HG03575 (cell line): ENCODE measurements at regions not wholly inside any gene's neighbourhood (a gene's known extent, or its start where the extent isn't known, plus 50 kb on each side); places are given as distances from the start of the nearest gene placed in this dataset.
"Not testable (repeated sequence)": the region's sequence is repeated elsewhere in the genome, so short reads cannot be mapped to it uniquely, and the experiment has no call there.

Experiments
- ATAC-seq: cut with Tn5 transposase; IDR thresholded peaks from one replicate; pipeline ENCODE4 v1.9.1; 2021; ENCODE audit not compliant: unreplicated experiment, insufficient number of reproducible peaks, low FRiP score; ENCODE audit errors: extremely low read depth

GRCh38 chr4:66330125-66330524, 659.8 kb upstream of the EPHA5 start:
- ATAC-seq, result no peak

GRCh38 chr4:66328803-66329574, 658.7 kb upstream of the EPHA5 start:
- no peak for ATAC-seq

- no peak for ATAC-seq
These were observed 637.6 kb upstream of the EPHA5 start for GRCh38 chr4:66307641-66308438.

- no peak for ATAC-seq
These were observed 630.1 kb upstream of the EPHA5 start for GRCh38 chr4:66300336-66300934.

GRCh38 chr4:66298569-66298968, 628.3 kb upstream of the EPHA5 start:
- no peak for ATAC-seq

- ATAC-seq, result no peak
These were observed 627.4 kb upstream of the EPHA5 start for GRCh38 chr4:66297703-66298102.

- ATAC-seq, result no peak
These were observed 624.3 kb upstream of the EPHA5 start for GRCh38 chr4:66294638-66295037.

- no peak for ATAC-seq
These were observed 614.7 kb upstream of the EPHA5 start for GRCh38 chr4:66284991-66285451.

- ATAC-seq, result no peak
These were observed 608.8 kb upstream of the EPHA5 start for GRCh38 chr4:66279084-66279483.

- no peak for ATAC-seq
These were observed 605.2 kb upstream of the EPHA5 start for GRCh38 chr4:66275411-66276038.

GRCh38 chr4:66273110-66273509, 602.8 kb upstream of the EPHA5 start:
- ATAC-seq, result no peak

GRCh38 chr4:66270356-66270755, 600.1 kb upstream of the EPHA5 start:
- not testable (repeated sequence) for ATAC-seq

- ATAC-seq, result not testable (repeated sequence)
These were observed 596.3 kb upstream of the EPHA5 start for GRCh38 chr4:66266554-66266953.

GRCh38 chr4:66266035-66266434, 595.7 kb upstream of the EPHA5 start:
- no peak for ATAC-seq

- no peak for ATAC-seq
These were observed 582.0 kb upstream of the EPHA5 start for GRCh38 chr4:66252291-66252690.

- ATAC-seq, result no peak
These were observed 576.4 kb upstream of the EPHA5 start for GRCh38 chr4:66246643-66247042.

GRCh38 chr4:66235876-66236275, 565.6 kb upstream of the EPHA5 start:
- no peak for ATAC-seq

- no peak for ATAC-seq
These were observed 559.6 kb upstream of the EPHA5 start for GRCh38 chr4:66229885-66230284.

GRCh38 chr4:66225539-66225938, 555.2 kb upstream of the EPHA5 start:
- ATAC-seq, result no peak
